LoVo (cell line): ENCODE measurements at regions not wholly inside any gene's neighbourhood (a gene's known extent, or its start where the extent isn't known, plus 50 kb on each side); places are given as distances from the start of the nearest gene placed in this dataset.

ENCODE experiments used
- DNase-seq: peaks from one replicate; pipeline ENCODE4 v3.0.0-alpha.2; 2016; ENCODE audit warnings: low spot score

GRCh38 chr10:31582365-31583052 is 263.5 kb downstream of the ZEB1 start:
- DNase-seq: peak; percentile 71

DNA sequence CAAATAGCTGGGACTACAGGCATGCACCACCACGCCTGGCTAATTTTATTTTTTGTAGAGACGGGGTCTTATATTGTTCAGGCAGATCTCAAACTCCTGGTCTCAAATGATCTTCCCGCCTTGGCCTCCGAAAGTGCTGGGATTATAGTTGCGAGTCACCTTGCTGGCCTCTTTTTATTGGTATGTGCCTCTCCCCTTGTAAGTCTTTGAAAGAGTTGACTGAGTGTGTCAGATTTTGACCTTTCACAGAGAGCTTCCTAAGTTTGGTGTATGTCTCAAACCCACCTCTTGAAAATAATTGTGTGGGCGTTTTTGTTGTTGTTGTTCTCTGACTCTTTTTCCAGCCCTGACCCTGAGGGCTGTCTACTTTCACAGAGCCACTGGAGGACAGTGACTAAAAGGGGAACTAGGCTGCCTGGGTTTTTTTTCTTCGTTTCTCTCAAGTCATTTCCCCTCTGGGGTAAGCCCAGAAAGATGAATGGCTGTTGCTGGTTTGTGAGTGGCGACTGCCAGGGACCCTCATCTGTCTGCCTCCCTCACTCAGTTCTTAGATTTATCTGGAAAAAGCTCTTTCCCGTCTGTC is 262.8 kb downstream of the ZEB1 start:
- DNase-seq: peak; percentile 51

DNA sequence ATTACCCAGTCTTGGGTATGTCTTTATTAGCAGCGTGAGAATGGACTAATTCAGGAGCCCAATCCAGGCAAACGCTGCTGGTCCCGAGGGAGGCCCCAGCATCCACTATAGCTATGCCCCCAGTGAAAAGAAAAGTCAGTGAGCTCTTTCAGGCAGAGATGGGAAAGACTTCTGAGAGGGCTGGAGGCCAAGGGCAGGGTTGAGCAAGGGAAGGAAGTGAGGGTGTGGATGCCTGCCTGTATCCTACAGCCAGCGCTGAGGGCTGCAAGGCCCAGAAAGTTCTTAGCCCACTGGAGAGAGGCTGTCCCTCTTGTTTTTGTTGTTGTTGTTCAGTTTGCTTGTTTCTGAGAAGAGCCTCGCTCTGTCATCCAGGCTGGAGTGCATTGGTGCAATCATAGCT is 261.6 kb downstream of the ZEB1 start:
- no peak for DNase-seq
